ENCODE measurements at regions not wholly inside any gene's neighbourhood (a gene's known extent, or its start where the extent isn't known, plus 50 kb on each side); places are given as distances from the start of the nearest gene placed in this dataset.

- intact Hi-C loops (cut with DNase I), result loop anchor here in 1 of 10 donors (5.0 kb wide), 1 partner anchor 862 kb away; no protein-coding TSS in a partner anchor
- Histone ChIP-seq H3K36me3 (no peaks in the 10 kb centered on the region), H3K4me3 (no peak overlapping the region), H3K27me3 (no peaks in the 10 kb centered on the region), H3K4me1 (peaks cover 0 to 4% (median 0%) of the 10 kb centered on the region in 12 donors), H3K27ac (no peak overlapping the region), H3K9me3 (no peaks in the 10 kb centered on the region)
- DNase-seq (peak in 4 of 5 donors; percentile 28 to 56 (median 42)), ATAC-seq (peak in 2 of 4 donors; percentile 39 to 71)
- WGBS, 4 donors, result 13 to 17% (median 15%) methylated on average over 5 of the region's 5 CpGs
- TF ChIP-seq POLR2A (IDR thresholded peaks at IDR 0.05) (no peak), CTCF (IDR thresholded peaks at IDR 0.05) (peak; percentile 58 to 82 (median 72))
Observed at GRCh38 chr4:180664766-180665368, 1578.3 kb upstream of the TENM3 start.

- Histone ChIP-seq H3K4me1 (peaks cover 0 to 4% (median 0%) of the 10 kb centered on the region in 12 donors), H3K4me3 (no peak overlapping the region), H3K27me3 (no peaks in the 10 kb centered on the region), H3K36me3 (no peaks in the 10 kb centered on the region), H3K27ac (no peak overlapping the region), H3K9me3 (no peaks in the 10 kb centered on the region)
- no peak for TF ChIP-seq CTCF (IDR thresholded peaks at IDR 0.05)
- no peak for TF ChIP-seq POLR2A (IDR thresholded peaks at IDR 0.05)
- ATAC-seq (no peak), DNase-seq (no peak)
- intact Hi-C loops (cut with DNase I), result loop anchor here in 1 of 10 donors (5.0 kb wide), 1 partner anchor 862 kb away; no protein-coding TSS in a partner anchor
- 8 to 11% (median 10%) methylated on average over 2 of the region's 2 CpGs for WGBS, 4 donors
Observed at GRCh38 chr4:180665481-180665880, 1577.7 kb upstream of the TENM3 start.

GRCh38 chr4:180665994-180666824, 1577.0 kb upstream of the TENM3 start:
- Histone ChIP-seq H3K27me3 (no peaks in the 10 kb centered on the region), H3K36me3 (no peaks in the 10 kb centered on the region), H3K4me3 (no peak overlapping the region), H3K27ac (no peak overlapping the region), H3K9me3 (no peaks in the 10 kb centered on the region), H3K4me1 (peaks cover 0 to 4% (median 0%) of the 10 kb centered on the region in 12 donors)
- 29 to 36% (median 31%) methylated on average over 7 of the region's 7 CpGs for WGBS, 4 donors
- DNase-seq (no peak), ATAC-seq (no peak)
- TF ChIP-seq POLR2A (IDR thresholded peaks at IDR 0.05), result no peak
- TF ChIP-seq CTCF (IDR thresholded peaks at IDR 0.05), result peak in 10 of 12 donors; percentile 9 to 58 (median 44)
- intact Hi-C loops (cut with DNase I), result loop anchor here in 1 of 10 donors (5.0 kb wide), 1 partner anchor 861 kb away; no protein-coding TSS in a partner anchor

- Histone ChIP-seq H3K27me3 (no peaks in the 10 kb centered on the region), H3K27ac (no peak overlapping the region), H3K4me3 (no peak overlapping the region), H3K4me1 (peaks cover 0 to 4% (median 0%) of the 10 kb centered on the region in 12 donors), H3K9me3 (no peaks in the 10 kb centered on the region), H3K36me3 (no peaks in the 10 kb centered on the region)
- intact Hi-C loops (cut with DNase I), result loop anchor here in 1 of 10 donors (5.0 kb wide), 1 partner anchor 859 kb away; no protein-coding TSS in a partner anchor
- no peak for ATAC-seq
- DNase-seq, result no peak
- no peak for TF ChIP-seq CTCF (IDR thresholded peaks at IDR 0.05)
- TF ChIP-seq POLR2A (IDR thresholded peaks at IDR 0.05), result no peak
- 91 to 94% (median 92%) methylated on average over 14 of the region's 14 CpGs for WGBS, 4 donors
Observed at GRCh38 chr4:180668732-180669131, 1574.5 kb upstream of the TENM3 start.

Data from heart left ventricle (tissue), 16 donors.